ENCODE measurements at regions not wholly inside any gene's neighbourhood (a gene's known extent, or its start where the extent isn't known, plus 50 kb on each side); places are given as distances from the start of the nearest gene placed in this dataset.
"Not testable (repeated sequence)": the region's sequence is repeated elsewhere in the genome, so short reads cannot be mapped to it uniquely, and the experiment has no call there.

DNA sequence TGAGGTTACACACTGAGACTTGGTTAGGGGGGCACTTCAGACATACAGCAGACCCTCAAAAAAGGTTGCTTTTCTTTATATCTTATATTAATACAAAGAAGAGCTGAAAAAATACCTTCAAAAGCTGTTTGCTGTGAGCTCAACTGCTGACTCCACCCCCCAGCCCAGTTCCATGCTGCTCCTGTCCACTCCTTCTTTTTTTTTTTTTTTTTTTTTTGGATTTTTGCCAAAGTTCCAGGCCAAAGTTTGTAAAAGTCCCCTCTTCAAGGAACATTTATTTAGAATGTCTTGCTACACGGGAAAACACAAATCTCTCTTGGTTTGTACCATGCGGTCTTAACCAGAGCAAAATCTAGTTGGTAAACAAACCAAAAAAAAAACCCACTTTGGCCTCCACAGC is 85.3 kb upstream of the AKAP12 start:
- DNase-seq (ENCODE audit: low read depth) = no peak

DNA sequence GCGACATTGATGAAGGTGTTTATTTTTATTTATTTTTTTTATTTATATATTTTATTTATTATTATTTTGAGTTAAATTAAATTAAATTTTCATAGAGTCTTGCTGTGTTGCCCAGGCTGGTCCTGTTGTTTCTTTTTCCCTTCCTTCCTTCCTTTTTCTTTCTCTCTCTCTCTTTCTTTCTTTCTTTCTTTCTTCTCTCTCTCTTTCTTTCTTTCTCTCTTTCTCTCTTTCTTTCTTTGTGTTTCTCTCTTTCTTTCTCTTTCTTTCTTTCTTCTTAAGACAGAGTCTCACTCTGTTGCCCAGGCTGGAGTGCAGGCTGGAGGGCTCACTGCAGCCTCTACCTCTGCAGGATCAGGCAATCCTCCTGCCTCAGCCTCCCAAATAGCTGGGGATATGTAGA is 84.7 kb upstream of the AKAP12 start:
- no peak for DNase-seq (ENCODE audit: low read depth)

- peak; percentile 17 for DNase-seq (ENCODE audit: low read depth)
Measured at GRCh38 chr6:151160929-151161757, 78.6 kb upstream of the AKAP12 start.

GRCh38 chr6:151164383-151164782 is 75.4 kb upstream of the AKAP12 start:
- no peak for DNase-seq (ENCODE audit: low read depth)

DNA sequence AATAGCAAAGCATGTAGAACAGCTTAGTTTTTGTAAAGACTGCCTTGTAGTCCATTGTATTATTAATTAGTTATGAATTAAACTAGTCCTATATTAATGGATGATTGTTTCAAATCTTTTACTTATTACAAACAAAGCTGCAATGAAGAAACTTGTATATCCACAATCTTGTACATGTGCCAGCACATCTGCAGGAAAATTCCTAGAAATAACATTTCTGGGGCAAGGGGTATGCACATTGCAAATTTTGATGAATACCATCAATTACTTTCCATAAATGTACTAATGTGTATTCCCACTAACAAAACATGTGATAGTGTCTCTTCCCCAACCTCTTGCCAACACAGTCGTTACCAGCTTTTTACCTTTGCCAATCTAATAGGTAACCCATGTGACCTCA is 73.6 kb upstream of the AKAP12 start:
- no peak for DNase-seq (ENCODE audit: low read depth)

GRCh38 chr6:151167034-151167433 is 72.7 kb upstream of the AKAP12 start:
- no peak for DNase-seq (ENCODE audit: low read depth)

GRCh38 chr6:151170622-151171246 is 69.0 kb upstream of the AKAP12 start:
- DNase-seq (ENCODE audit: low read depth) = no peak

- DNase-seq (ENCODE audit: low read depth) = no peak
Measured at GRCh38 chr6:151172751-151173150, 67.0 kb upstream of the AKAP12 start.

- no peak for DNase-seq (ENCODE audit: low read depth)
Measured at GRCh38 chr6:151175662-151176445, 63.9 kb upstream of the AKAP12 start.

DNA sequence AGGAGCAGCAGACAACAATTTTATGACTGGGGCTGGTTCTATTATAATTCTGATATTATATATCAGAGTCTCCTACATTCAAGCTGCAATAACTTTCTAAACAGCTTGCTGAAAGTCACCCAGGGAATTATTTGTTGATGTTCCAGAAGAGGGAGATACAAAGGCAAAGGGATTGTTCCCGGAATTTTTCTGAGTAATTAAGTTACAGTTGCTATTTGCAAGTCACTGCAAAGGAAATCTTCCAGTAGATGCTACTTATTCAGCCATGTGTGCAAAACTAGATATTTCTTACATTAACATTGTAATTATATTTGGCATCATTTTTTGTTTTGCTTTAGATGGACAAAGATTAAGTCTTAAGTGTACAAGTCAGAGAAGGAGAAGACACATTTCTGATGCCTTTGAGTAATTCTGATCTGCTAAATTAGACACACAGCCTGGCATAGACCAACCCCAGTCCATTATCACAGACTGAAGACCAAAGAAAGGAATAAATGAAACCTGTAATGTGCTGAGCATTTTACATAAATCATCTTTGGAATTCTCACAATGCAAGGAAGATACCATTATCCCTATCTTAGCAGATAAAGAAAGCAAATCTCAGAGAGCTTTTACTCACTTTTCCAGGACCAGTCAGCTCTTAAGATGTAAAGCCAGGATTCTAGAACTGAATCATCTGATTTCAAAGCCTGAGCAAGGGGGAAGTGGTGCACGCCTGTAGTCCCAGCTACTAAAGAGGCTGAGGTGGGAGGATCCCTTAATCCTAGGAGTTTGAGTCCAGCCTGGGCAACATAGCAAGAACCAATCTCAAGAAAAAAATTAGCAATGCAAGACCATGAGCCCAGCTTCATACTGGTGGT is 62.6 kb upstream of the AKAP12 start:
- no peak for DNase-seq (ENCODE audit: low read depth)

DNA sequence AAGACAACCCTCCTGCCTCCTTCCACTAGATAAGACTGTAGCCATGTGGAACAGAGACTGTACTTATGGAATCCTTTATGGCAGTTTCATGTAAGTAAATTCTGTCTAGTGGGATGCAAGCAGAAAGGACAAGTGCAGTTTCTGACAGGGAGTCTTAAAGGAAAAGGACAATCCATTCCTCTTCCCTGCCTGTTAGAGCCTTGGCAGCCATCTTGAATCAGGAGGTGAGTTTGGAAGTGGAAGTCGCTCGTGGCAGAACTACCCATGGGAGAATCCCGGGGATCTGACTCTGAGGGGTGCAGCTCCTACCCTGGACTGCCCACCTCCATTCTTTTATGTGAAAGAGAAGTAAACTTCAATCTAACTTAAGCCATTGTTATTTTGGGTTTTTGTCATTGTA is 61.4 kb upstream of the AKAP12 start:
- DNase-seq (ENCODE audit: low read depth) = no peak

- DNase-seq (ENCODE audit: low read depth) = peak; percentile 69
Measured at GRCh38 chr6:151179321-151179720, 60.4 kb upstream of the AKAP12 start.

GRCh38 chr6:151180330-151181048 is 59.3 kb upstream of the AKAP12 start:
- DNase-seq (ENCODE audit: low read depth) = no peak

DNA sequence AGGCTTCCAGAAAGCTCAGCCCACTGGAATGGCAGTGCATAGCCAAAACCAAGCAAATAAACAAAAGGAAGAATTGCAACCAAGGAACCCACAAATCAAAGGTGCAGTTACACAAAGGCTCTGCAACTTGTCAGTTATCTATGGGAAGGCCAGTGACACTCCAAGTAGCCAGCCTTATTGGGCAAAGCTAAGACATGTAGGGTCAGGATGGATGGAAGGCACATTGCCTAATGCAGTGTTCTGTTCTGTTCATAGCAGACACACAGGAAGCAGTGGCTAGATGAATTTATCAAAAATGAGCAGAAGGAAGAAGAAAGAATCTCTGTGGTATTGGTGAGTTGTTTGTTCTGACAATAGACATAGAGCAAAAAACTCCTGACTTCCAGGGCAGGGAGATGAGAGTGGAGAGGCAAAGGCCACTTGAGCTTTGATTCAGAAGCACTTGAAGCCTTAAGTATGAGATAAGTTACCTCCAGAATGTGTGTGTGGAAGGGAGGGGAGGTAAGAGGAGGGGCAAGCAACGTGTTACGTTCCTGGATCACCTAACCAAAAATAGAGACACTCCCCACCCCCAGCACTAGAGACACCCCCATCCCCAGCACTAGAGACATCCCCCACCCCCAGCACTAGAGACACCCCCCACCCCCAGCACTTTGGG is 57.9 kb upstream of the AKAP12 start:
- no peak for DNase-seq (ENCODE audit: low read depth)

DNA sequence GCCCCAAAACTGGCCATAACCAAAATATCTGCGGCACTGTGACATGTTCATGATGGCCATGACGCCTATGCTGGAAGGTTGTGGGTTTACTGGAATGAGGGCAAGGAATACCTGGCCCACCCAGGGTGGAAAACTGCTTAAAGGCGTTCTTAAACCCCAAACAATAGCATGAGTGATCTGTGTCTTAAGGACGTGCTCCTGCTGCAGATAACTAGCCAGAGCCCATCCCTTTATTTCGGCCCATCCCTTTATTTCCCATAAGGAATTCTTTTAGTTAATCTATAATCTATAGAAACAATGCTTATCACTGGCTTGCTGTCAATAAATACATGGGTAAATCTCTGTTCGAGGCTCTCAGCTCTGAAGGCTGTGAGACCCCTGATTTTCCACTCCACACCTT is 56.8 kb upstream of the AKAP12 start:
- DNase-seq (ENCODE audit: low read depth) = not testable (repeated sequence)

- no peak for DNase-seq (ENCODE audit: low read depth)
Measured at GRCh38 chr6:151185148-151185547, 54.6 kb upstream of the AKAP12 start.

- no peak for DNase-seq (ENCODE audit: low read depth)
Measured at GRCh38 chr6:151186306-151186705, 53.5 kb upstream of the AKAP12 start.

DNA sequence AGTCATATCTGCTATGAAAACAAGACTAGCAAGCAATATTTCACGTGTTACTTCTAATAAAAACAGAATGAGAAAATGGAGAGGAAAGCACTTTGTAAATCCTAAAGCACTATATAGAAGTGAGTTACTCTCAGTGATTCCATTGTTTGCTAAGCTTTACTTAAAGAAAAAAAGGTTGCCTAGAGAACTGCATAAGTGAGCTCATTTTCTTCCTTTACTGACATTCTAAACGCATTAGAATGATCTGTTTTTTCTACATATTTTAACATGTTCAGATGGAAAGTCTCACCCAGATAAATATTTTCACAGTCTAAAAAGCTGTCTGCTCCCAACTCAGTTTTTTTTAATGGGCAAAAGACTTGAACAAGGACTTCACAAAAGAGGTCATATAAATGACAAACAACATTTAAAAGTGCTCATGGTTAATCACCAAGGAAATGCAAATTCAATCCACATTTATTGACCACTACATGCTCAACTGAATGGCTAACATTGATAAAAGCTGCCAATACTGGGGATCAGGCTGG is 52.9 kb upstream of the AKAP12 start:
- no peak for DNase-seq (ENCODE audit: low read depth)

All from HT1080 (cell line).